UCSD-AML1 (cell line): ENCODE measurements at regions not wholly inside any gene's neighbourhood (a gene's known extent, or its start where the extent isn't known, plus 50 kb on each side); places are given as distances from the start of the nearest gene placed in this dataset.

Source experiments
- DNase-seq: peaks from one replicate; lab custom pipeline; 2025; ENCODE audit not compliant: unreplicated experiment; lab: John Stamatoyannopoulos, UW

DNA sequence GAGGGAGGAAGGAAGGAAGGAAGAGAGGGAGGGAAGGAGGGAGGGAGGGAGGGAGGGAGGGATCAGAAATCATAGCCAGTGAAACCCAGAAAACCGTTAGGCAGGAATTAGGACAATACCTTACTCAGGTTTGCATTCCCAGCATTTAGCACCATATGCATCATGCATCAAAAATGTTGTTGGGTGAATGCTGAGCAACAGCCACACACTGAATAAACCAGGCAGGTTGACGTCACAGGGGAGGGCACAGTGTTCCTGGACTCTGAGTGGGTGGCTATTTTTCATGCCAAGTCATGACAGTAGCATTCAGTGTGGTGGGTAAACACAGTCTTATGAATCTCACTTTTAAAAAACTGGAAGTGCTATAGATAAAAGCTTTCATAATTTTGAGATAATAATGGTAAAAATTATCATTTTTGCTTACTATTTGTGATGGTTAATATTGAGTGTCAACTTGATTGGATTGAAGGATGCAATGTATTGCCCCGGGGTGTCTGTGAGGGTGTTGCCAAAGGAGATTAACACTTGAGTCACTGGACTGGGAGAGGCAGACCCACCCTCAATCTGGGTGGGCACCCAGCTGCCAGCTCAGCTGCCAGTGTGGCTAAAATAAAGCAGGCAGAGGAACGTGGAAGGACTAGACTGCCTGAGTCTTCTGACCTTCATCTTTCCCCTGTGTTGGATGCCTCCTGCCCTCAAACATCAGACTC is 199.1 kb upstream of the PRKCQ start:
- DNase-seq = no peak

DNA sequence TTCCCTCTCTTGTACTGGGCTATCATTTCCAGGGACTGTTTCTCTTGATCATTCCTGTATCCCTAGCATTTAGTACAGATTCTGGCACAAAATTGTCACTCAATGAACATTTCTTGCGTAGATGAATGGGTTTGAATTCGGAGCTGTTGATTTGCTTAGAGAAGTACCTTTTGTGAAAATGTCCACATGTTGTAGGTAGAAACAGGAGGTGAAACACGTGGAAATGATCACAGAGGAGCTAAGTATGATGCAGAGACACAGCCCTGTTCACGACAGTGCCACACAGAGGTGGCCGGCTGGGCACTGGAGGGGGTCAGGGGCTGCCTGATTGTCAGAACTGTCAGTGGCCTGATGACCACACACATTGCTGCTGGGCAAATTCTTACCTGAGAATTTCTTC is 196.1 kb upstream of the PRKCQ start:
- DNase-seq = no peak

DNA sequence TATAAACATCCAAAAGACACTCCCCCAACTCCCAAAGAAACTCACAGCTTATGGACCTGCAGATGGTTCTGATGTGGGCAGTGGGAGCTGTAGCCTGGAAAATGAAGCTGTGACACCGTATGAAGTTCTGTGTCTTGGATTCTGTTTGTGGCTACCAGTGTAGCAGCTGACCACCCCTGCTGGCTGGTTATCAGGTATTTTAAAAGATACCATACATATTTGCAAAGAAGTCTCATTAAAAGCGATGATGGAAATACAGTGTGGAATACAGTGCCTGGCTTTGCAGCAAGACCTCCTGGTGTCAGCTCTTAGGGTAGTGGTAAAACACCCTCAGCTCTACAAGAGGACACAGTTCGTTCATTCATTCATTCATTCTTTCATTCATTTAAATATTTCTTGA is 194.3 kb upstream of the PRKCQ start:
- no peak for DNase-seq

DNA sequence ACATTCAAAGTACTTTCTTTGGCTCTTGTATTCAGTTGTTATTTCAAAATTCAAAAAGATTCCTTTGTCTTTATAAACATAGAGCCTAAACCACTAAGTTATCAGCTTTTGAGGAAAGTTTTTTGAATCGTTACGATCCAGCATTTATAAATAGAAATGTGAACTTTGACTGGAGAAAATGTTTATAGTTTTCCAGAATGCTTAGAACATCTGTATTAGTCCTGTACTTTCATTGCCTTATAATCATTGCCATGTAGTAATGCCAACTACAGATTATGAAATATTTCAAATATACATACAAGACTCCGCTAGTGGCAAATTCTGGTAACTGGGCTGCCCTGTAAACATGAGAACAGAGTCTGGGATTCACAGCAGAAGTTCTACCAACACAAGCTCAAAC is 191.3 kb upstream of the PRKCQ start:
- no peak for DNase-seq

DNA sequence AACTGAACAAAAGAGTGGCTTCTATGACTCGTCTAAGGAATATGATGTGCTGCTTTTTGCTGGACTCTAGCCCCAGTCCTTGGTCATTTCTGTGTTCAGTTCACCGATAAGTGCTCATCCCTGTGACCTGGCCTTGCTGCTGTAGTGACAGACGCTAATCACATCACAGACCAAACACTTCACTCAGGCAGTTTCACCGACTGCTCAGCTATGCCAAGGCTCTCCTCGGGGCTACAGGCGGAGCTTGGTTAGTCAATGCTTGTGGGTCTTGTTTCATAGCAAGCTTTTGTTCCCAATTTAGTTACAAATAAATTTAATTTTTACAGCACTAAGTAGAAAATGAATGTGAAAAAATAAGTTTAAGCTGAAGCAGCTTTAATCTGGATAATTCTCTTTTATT is 190.8 kb upstream of the PRKCQ start:
- no peak for DNase-seq

DNA sequence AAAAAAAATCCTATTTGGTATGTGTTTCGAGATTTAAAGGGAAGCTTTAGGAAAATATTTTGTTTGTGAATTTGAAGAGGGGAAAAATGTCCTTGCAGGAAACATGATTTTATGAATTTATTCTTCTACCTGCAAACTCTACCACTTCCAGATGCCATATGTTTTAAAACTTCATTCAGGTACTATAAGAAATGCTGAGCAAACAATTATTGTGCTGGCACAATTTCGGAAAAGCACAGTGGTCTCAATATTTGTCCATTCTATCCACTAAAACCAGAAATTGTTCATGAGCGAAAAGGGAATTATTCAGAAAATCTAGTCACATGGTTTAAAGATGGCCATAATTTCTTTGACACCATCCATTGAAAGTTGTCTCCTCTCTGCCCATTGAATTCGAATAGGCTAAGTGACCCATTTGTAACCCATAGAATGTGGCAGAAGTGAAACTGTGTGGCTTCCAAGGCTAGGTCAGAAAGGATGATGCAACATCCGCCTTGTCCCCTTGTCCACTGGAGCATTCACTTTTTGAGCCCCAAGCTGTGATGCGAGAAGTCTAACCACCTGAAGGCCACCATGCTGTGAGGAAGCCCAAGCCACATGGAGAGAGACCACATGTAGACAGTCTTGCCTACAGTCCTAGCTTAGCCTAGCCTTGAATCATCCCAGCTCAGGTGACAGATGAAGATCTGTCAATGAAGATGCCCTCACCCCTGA is 189.8 kb upstream of the PRKCQ start:
- DNase-seq = no peak

DNA sequence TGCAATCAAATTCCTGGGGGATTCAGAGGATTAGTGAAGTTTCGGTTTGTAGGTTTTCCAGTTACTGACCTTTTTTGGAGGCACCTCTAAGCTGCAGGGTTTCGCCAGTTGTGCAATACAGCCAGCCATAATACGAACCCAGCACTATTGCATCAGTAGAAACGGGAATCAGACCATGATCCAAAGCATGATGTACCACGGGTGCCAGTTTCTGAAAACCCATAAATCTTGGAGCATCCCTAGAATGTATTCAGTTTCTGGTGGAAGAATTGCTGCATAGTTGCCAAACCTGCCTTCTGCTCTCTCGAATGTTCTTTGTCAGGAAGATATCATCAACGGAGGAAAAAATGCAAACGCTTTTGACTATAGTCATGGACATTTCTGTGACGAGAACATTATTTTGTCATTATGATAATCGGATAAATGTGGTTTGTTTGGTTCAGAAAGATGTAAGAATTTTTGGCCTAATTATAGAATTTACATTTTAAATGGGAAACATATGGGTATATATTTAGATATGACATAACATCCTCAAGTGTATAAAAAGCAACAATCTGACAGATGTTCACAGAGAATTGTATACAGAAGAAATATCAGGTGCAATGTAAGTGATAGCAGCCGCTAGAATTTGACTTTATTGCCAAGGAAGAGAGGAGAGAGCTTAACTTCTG is 186.2 kb upstream of the PRKCQ start:
- DNase-seq = no peak

DNA sequence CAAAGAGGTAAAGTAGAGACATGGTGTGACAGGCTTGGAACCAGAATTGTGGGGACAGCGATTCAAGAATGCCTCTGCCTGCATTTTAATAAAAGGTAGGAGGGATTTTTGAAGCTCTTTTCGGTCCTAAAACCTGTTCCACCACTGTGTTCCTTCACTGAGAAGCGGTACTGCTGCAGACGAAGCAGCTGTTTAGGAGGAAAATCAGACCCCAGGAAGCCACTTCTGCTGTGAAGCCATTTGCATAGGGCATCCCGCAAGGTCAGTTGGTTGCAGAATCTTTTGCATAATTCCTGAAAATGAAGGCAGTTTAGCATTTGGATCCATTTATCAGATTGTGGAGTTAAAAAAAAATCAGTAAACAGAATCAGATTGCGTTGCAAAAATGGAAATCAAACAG is 183.3 kb upstream of the PRKCQ start:
- DNase-seq = no peak

DNA sequence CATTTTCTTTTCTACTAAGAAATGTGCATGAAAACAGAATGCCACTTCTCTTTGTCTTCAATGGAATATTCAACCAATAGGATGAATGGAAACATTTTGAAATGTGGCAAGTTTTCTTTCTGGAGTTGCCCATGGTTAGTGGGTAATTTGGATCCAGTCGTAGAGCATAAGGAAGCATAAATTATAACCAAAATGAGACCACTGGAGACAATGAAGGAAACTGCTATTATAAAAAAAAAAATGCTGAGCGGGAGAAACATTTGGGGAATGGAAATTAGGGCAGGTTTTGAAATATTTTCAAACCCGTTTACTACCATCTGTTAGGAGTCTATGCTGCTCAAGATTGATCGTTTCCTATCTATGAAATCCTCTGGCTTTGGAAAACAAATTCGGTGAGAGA is 182.9 kb upstream of the PRKCQ start:
- DNase-seq = no peak

DNA sequence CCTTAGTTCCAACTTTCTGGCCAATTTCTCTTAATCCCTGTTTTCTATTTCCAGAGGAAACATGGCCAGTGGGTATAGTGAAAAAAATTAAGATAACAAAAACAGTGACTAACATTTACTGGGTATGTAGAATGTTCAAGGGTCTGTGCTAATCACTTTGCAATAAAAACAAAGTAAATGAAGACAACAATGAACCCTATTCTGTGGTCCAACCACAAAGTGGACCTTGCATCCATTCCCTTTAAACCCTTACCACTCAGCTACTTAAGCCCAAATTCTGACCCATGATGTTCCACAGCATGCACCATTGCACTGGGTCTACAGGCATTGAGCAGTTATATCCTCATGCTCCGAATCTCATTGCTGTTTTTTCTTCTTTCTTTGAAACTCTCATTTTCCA is 179.9 kb upstream of the PRKCQ start:
- DNase-seq = no peak

DNA sequence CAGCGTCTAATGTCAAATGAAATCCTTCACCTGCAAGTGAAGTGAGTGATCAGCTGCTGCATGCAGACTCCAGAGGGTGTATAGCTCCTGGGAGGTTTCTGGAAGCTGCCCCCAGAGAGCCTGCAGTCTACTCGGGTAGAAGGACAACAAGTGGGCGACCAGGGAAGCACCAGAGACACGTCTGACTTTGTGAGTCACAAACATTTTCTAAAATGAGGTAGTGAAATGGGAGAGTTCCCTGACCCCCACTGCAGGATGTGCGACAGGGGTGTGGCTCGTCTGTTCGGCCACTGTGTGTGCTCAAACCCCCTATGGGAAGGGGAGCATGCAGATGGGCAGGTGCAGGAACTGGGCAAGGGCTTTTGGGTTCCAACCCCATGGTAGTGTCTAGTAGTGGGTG is 177.1 kb upstream of the PRKCQ start:
- no peak for DNase-seq

DNA sequence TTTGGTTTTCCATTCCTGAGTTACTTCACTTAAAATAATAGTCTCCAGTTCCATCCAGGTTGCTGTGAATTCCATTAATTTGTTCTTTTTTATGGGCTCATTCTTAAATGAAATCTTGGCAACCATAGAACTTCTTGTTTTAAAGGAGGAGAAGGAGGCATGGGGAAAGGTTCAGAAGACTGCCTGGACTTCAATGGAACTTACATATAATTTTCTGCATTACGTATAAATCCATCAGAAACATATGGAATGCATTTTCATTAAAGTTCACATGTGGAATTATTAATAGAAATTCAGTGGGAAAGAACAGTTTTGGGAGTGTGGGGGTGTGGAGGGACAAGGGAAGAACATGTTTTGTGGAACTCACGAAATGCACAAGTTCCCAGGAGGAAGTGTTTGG is 176.6 kb upstream of the PRKCQ start:
- DNase-seq = no peak

DNA sequence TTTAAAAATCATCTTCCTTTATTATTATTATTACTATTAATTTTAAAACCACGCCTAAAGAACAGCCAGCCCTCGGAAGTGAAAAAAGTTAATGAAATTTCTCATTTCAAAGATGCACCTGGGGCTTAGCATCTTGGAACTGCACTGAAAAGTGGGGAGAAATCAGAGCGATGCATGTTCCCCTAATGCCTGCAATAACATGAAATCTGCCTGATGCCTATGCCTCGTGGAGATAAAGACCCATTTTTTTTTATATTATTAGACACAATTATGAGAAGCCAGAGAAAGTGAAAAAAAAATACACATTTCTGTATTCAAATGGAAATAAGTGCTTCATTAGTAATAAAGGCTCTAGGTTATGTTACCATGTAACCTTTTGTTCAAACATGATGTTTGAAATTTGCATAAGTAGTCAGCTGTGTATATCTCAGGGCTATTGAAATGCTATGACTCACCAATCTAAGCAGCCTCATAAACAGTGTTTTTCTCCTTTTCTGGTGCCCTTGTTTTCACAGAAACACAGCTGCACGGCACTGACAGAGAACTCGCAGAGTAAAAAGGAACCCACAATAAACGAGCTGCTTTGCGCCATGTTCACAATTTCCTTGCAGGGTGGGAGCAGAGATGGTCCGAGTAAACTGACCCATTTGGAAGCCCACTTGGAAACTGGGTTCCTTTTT is 175.8 kb upstream of the PRKCQ start:
- no peak for DNase-seq

DNA sequence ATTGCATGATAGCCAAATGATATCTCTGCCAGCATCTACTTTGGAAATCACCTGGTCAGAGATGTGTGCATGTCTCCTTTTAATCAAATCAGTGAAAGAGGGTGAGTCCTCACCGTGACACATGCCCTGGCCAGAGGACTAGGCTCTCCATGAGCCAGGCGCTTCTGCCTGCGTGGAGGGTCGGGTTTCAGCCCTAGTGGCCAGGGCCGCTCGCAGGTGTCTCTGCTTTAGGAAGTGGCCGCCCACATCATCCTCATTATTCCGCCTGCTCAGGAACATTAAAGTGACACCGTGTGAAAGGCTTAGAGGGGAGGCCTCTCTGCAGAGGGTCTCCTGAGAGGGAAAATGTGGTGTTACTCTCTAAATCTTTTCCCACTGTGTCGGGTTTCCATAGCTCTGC is 173.6 kb upstream of the PRKCQ start:
- no peak for DNase-seq

DNA sequence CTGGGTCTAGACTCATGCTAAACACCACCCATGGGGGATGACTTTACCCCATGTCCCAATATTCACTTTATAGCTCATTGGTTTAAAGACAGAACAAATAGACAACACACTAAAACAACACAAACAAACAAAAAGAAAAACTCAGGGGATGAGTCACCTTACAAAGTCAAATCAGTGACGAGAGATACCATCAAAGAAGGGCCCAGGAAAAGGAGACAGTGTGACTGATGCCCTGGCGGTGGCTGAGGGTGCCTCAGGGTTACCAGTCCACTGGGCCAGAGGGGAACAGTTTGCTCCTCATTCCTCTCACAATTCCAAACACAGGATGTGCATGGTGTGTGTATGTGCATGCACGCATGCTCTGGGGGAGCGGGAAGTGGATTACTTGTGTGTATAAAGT is 171.3 kb upstream of the PRKCQ start:
- no peak for DNase-seq

DNA sequence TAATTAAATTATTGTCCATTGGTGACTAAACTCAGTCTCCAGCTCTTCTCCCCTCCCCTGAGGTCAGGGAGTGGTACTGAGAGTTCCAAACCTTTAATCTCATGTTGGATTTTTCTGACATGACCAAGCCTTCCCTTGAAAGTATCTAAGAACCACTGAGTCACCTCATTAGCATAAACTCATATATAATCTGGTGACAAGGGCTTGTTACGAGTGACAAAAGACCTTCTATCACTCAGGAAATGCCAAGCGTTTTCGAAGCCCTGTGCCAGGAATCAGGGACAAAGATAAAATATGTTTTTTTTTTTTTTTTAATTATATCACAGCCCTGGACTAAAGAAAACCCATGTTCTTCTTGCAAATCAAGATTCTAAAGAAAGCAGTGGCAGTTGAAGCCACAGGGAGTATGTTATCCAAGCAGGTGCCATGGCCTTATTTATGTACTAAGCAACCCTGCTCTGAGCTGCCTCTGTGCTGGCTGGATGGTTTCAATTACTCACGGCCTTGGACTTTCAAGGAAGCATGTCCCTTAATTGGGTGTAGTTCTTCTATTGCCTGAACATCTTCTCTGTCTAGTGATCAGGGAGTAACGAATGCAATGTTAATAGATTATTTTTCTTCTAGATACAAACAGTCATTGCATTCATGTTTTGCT is 169.0 kb upstream of the PRKCQ start:
- no peak for DNase-seq

DNA sequence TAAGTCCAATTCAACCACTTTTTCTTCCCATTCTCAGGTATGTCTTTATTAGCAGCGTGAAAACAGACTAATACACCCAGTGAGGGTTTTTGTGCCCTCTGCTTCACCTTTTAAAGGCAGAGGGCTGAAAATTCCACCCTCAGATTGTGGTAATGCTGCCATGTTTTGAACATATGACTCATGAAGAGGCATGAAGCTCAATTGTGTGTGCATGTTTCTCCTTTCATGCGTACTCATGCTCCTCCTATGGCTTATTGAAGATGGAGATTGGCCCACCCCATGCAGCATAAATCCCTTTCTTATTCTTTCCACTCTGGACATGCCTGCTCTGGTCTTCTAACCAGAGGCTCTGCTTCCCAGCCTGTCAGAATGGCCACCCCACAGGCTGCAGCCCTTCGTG is 168.0 kb upstream of the PRKCQ start:
- DNase-seq = no peak

DNA sequence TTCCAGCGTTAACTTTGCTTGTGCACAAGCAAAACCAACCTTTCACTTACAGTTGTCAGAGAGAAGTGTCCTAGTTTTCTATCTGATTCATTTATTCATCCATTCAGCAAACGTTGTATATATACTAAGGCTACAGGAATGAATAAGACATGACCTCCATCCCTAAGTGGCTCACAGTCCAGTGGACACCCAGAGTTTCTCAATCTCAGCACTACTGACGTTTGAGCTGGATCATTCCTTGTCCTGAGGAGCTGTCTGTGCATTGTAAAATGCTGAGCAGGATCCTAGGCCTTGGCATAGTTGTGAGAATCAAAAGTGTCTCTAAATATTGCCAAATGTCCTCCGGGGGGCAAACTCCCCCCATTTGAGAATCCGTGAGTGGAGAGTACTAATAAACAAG is 166.7 kb upstream of the PRKCQ start:
- DNase-seq = no peak

DNA sequence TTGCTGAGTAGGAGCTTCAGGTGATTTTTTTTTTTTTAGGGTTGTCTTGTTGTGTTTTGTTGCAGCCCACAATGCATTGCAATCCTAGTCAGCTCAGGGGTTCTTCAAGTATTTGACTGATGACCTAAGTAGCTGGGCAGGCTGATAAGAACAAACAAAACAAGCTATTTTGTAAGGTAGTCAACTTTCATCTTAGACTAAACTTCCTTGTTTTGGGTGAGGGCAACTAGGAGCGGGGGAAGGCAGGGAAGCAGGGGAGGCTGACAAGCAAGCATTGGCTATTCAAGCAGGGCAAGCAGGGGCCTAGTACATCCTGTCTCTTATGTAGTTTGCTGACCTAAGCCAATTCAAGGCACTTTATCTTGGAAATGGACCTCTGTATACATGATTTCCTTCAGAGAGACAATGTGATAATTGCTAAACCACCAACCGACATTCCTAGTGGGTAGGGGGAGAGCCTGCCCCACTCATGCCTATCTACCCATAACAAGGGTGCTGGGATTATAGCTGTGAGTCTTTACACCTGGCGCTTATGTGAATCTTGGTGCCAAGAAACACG is 163.3 kb upstream of the PRKCQ start:
- DNase-seq = no peak

DNA sequence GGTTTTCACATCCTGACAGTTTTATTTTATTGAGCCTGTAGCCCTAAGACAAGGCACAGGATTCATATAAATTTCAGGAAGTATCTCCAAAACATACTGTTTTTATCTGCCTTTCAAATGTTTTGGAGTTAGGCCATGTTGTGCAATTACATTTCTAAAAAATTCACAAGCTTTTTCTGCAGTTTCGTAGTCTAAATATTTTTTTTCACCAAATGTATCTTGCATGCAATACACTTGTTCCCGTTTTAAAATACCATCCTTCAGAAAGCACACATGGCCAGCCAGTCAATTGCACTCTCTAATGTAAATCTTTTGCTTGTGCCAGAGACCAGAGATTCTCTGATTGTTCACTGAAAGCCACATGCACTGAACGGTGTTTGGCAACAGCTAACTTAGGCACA is 161.5 kb upstream of the PRKCQ start:
- DNase-seq = no peak

DNA sequence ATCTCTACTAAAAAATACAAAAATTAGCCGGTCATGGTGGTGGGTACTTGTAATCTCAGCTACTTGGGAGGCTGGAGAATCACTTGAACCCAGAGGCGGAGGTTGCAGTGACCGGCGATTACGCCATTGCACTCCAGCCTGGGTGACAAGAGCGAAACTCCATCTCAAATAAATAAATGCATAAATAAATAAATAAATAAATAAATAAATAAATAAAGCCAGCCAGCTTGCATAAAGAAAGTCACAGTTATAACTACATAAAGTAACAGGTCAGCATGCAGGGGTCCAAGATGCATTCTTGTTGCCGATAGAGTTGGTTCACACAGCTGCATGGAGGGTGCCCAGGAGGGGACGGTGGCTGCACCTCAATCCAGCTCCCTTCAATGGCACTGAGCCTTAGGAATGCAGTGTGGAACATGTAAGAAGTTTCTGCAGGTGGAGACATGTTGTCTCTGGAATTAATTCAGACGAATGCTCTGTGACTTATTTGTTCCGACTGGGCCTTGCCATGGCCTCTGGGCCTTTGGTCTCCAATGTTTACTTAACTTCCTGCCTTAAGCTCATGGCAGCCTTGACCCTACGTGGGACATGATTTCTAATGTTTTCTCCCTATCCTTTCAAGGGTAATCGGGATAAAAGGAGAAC is 159.6 kb upstream of the PRKCQ start:
- no peak for DNase-seq
